Testis (tissue), 2 donors: ENCODE measurements at regions not wholly inside any gene's neighbourhood (a gene's known extent, or its start where the extent isn't known, plus 50 kb on each side); places are given as distances from the start of the nearest gene placed in this dataset.

ENCODE experiments used
- CTCF ChIP-seq, 3 experiments: fragments of 450-650 bp in 2 of 3; fragments of 200-600 bp in 1 of 3; sonication (generic) in 1 of 3; IDR thresholded peaks; one replicate each; pipeline ENCODE4 v1.5.1; 2016 to 2019; ENCODE audit warnings: antibody characterized with exemption in 3 of 3, mild to moderate bottlenecking in 2 of 3, moderate library complexity in 1 of 3
- POLR2A ChIP-seq: fragments of 450-650 bp; IDR thresholded peaks from one replicate; pipeline ENCODE4 v1.6.1; 2017; ENCODE audit warnings: antibody characterized with exemption, mild to moderate bottlenecking, moderate library complexity

GRCh38 chr9:84138541-84138940, 157.9 kb downstream of the RMI1 start:
- TF ChIP-seq CTCF (IDR thresholded peaks at IDR 0.05) (no peak), POLR2A (no peak)
